HepG2 (cell line): ENCODE measurements at regions not wholly inside any gene's neighbourhood (a gene's known extent, or its start where the extent isn't known, plus 50 kb on each side); places are given as distances from the start of the nearest gene placed in this dataset.

Experiments
- ATAC-seq: fragments of 200-7000 bp; cut with Tn5 transposase; 3 replicates; pipeline ENCODE4 v1.9.1; 2020; ENCODE audit warnings: mild to moderate bottlenecking, moderate library complexity
- BruUV-seq: library from RNA; stranded (reverse); fragments of 400-500 nt; replicated peaks from 2 replicates; lab custom pipeline; 2021; lab: Mats Ljungman, UMichigan
- CTCF ChIA-PET: fragments of 300-600 bp; formaldehyde crosslinking; extraction: SDS; loops from one replicate; lab custom pipeline; 2021; ENCODE audit warnings: low total read pairs, inconsistent platforms, low intra/inter-chr PET ratio; lab: Yijun Ruan, JAX
- POLR2A ChIA-PET: fragments of 350-600 bp; sonication (Branson Sonifier 250); formaldehyde crosslinking; loops from one replicate; lab custom pipeline; 2020; ENCODE audit warnings: antibody characterized with exemption, inconsistent platforms; lab: Yijun Ruan, JAX
- DNase-seq: peaks from one replicate; pipeline ENCODE4 v3.0.0-alpha.2; 2015; ENCODE audit warnings: low spot score
- FAIRE-seq: peaks from 3 replicates; lab custom pipeline; 2011; peaks lifted over from hg19 to GRCh38; lab: Jason Lieb, UNC
- H2AFZ ChIP-seq: one replicate; pipeline ENCODE4 v1.6.1; 2011; ENCODE audit warnings: low read length, inconsistent platforms
- H3K27ac ChIP-seq: fragments of 300-600 bp; 3 replicates; pipeline ENCODE4 v1.8.0; 2011; ENCODE audit warnings: mixed run types, mild to moderate bottlenecking, mixed read lengths, low read length, inconsistent platforms; ENCODE audit not compliant: insufficient read depth; ENCODE audit errors: extremely low read length
- H3K27me3 ChIP-seq, 2 experiments: fragments of 200-600 bp in 1 of 2; 2 replicates in 1 of 2; 3 replicates in 1 of 2; pipeline versions ENCODE4 v1.6.0 to v1.8.0; 2011; ENCODE audit warnings: low read length in 2 of 2, mild to moderate bottlenecking in 2 of 2, moderate library complexity in 2 of 2, inconsistent platforms in 1 of 2; ENCODE audit not compliant: insufficient read depth in 2 of 2, control insufficient read depth in 1 of 2
- H3K36me3 ChIP-seq, 2 experiments: fragments of 200-600 bp in 1 of 2; replicated peaks in 1 of 2; 2 replicates in 1 of 2; 3 replicates in 1 of 2; pipeline versions ENCODE4 v1.5.1 to v1.8.0; 2011; ENCODE audit warnings: low read length in 2 of 2, inconsistent platforms in 1 of 2; ENCODE audit not compliant: insufficient read depth in 2 of 2, control insufficient read depth in 1 of 2
- H3K4me1 ChIP-seq: 2 replicates; pipeline ENCODE4 v1.5.1; 2012; ENCODE audit warnings: low read length, inconsistent platforms; ENCODE audit not compliant: insufficient read depth
- H3K4me2 ChIP-seq: 2 replicates; pipeline ENCODE4 v1.6.0; 2011; ENCODE audit warnings: low read depth, low read length, inconsistent platforms
- H3K4me3 ChIP-seq, 3 experiments: fragments of 200-600 bp in 1 of 3; sonication (generic), shearing (Covaris generic) in 1 of 3; replicated peaks in 1 of 3; 2 replicates each; pipeline ENCODE4 v1.5.1; 2011 to 2016; ENCODE audit warnings: low read length in 3 of 3, inconsistent platforms in 2 of 3, low read depth in 2 of 3, mild to moderate bottlenecking in 2 of 3, control low read depth in 1 of 3, mixed read lengths in 1 of 3; ENCODE audit not compliant: insufficient read depth in 1 of 3
- H3K79me2 ChIP-seq: one replicate; pipeline ENCODE4 v1.6.1; 2011; ENCODE audit warnings: low read length, inconsistent platforms; ENCODE audit not compliant: insufficient read depth
- H3K9ac ChIP-seq: 2 replicates; pipeline ENCODE4 v1.6.0; 2011; ENCODE audit warnings: mild to moderate bottlenecking, low read depth, low read length, inconsistent platforms; ENCODE audit not compliant: insufficient read depth
- H3K9me3 ChIP-seq: 2 replicates; pipeline ENCODE4 v1.5.1; 2012; ENCODE audit warnings: mild to moderate bottlenecking, low read length
- H4K20me1 ChIP-seq: 2 replicates; pipeline ENCODE4 v1.6.0; 2011; ENCODE audit warnings: inconsistent platforms, mild to moderate bottlenecking, low read length, moderate library complexity; ENCODE audit not compliant: insufficient read depth
- ASH2L ChIP-seq: fragments of 300-600, 200-600 bp; sonication (generic); IDR thresholded peaks from 2 replicates; pipeline ENCODE4 v1.7.0; 2017; ENCODE audit warnings: low read depth, mild to moderate bottlenecking, moderate library complexity, mixed read lengths, low read length; ENCODE audit not compliant: insufficient read length
- CAMTA2 ChIP-seq: sonication (generic); formaldehyde crosslinking; IDR thresholded peaks from 2 replicates; pipeline ENCODE4 v1.4.0; 2020; ENCODE audit warnings: mild to moderate bottlenecking, missing genetic modification reagents, borderline replicate concordance
- KLF6 ChIP-seq: IDR thresholded peaks from 2 replicates; pipeline ENCODE4 v1.8.0; 2016; ENCODE audit warnings: missing biosample characterization, missing genetic modification reagents
- NCOA5 ChIP-seq: sonication (generic); formaldehyde crosslinking; IDR thresholded peaks from 2 replicates; pipeline ENCODE4 v1.4.0; 2020; ENCODE audit warnings: missing genetic modification reagents
- NFATC3 ChIP-seq: sonication (generic); formaldehyde crosslinking; IDR thresholded peaks from 2 replicates; pipeline ENCODE4 v1.5.1; 2020; ENCODE audit warnings: mild to moderate bottlenecking, missing genetic modification reagents
- RAD21 ChIP-seq: fragments of 450-650 bp; formaldehyde crosslinking; IDR thresholded peaks from 2 replicates; pipeline ENCODE4 v1.5.0; 2020; ENCODE audit warnings: mild to moderate bottlenecking
- SSRP1 ChIP-seq: IDR thresholded peaks from 2 replicates; pipeline ENCODE4 v1.6.1; 2016; ENCODE audit warnings: control low read depth
- TOE1 ChIP-seq: sonication (generic); formaldehyde crosslinking; IDR thresholded peaks from 2 replicates; pipeline ENCODE4 v1.4.0; 2020; ENCODE audit warnings: mild to moderate bottlenecking, missing genetic modification reagents
- ZBTB10 ChIP-seq: sonication (generic); formaldehyde crosslinking; IDR thresholded peaks from 2 replicates; pipeline ENCODE4 v1.4.0; 2020; ENCODE audit warnings: missing genetic modification reagents, borderline replicate concordance
- ZFP36L1 ChIP-seq: sonication (generic); formaldehyde crosslinking; IDR thresholded peaks from 2 replicates; pipeline ENCODE4 v1.8.0; 2022; ENCODE audit warnings: mild to moderate bottlenecking, missing genetic modification reagents, moderate library complexity
- ZNF232 ChIP-seq: sonication (generic); formaldehyde crosslinking; IDR thresholded peaks from 2 replicates; pipeline ENCODE4 v1.4.0; 2020; ENCODE audit warnings: missing genetic modification reagents, borderline replicate concordance
- ZNF235 ChIP-seq: sonication (generic); formaldehyde crosslinking; IDR thresholded peaks from 2 replicates; pipeline ENCODE4 v1.8.1; 2023; ENCODE audit warnings: mild to moderate bottlenecking, missing genetic modification reagents, borderline replicate concordance
- ZNF264 ChIP-seq: sonication (generic); formaldehyde crosslinking; IDR thresholded peaks from 2 replicates; pipeline ENCODE4 v1.4.0; 2020; ENCODE audit warnings: missing genetic modification reagents
- ZNF335 ChIP-seq: sonication (generic); formaldehyde crosslinking; IDR thresholded peaks from 2 replicates; pipeline ENCODE4 v1.4.0; 2020; ENCODE audit warnings: missing genetic modification reagents
- ZSCAN5A ChIP-seq: sonication (generic); formaldehyde crosslinking; IDR thresholded peaks from 2 replicates; pipeline ENCODE4 v1.8.0; 2022; ENCODE audit warnings: mild to moderate bottlenecking, missing genetic modification reagents, borderline replicate concordance
- WGBS: methylation state at CpG from one replicate; pipeline ENCODE4 v1.1.6; 2017; ENCODE audit warnings: low lambda C conversion rate; 5-methylcytosine and 5-hydroxymethylcytosine counted together
- in situ Hi-C: cut with HindIII; loops from 2 replicates; pipeline ENCODE4 v1.10.0; 2017; ENCODE audit warnings: low pct_unique_long_range_greater_than_20kb; ENCODE audit not compliant: extremely low pct_ligation_motif_present
- intact Hi-C: fragments of 100-400 bp; cut with micrococcal nuclease; formaldehyde crosslinking; loops from one replicate; pipeline ENCODE4 v1.10.0; 2022; ENCODE audit not compliant: unreplicated experiment
- TF ChIP-seq, protein P1 (sequence below): sonication (generic); formaldehyde crosslinking; conservative IDR thresholded peaks from 2 replicates; pipeline ENCODE4 v1.8.0; 2022; ENCODE audit warnings: missing genetic modification reagents

DNA sequence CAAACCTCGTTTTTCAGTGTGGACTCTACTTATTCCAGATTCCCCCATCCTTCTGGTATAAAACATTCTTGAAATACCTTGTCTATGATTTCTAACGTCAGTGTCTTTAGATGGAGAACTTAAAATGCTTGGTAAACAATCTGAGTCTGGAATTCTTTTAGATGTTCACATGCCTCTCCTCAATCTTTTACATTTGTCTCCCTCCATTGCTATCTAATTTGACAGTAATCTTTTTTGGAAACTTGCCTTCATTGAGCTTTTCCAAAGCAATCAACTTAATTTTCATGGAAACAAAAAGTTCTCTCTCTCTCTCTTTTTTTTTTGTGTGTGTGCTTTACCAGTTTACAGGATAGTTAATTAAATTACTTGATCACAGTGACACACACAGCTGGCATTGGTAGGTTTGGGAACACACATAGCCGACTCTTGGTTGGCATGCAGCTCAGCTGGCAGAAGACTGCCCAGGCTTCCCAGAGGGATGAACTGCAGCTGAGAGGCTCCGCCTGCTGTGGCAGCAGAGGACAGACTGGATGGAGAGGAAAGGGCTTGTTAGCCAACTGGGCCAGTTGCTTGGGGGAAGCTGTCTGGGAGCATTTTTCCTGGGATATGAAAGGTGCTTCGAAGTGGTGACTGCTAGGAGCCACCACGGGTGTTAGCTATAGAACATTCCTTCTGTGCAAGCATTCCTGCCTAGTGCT, 271.3 kb downstream of the ZSWIM6 start (continued):
- TF ChIP-seq, protein P1, sequence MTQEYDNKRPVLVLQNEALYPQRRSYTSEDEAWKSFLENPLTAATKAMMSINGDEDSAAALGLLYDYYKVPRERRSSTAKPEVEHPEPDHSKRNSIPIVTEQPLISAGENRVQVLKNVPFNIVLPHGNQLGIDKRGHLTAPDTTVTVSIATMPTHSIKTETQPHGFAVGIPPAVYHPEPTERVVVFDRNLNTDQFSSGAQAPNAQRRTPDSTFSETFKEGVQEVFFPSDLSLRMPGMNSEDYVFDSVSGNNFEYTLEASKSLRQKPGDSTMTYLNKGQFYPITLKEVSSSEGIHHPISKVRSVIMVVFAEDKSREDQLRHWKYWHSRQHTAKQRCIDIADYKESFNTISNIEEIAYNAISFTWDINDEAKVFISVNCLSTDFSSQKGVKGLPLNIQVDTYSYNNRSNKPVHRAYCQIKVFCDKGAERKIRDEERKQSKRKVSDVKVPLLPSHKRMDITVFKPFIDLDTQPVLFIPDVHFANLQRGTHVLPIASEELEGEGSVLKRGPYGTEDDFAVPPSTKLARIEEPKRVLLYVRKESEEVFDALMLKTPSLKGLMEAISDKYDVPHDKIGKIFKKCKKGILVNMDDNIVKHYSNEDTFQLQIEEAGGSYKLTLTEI = no peak
- TF ChIP-seq KLF6 (CRISPR knock-in tag) = no peak

GRCh38 chr5:61604076-61605025, 272.3 kb downstream of the ZSWIM6 start:
- H3K79me2 ChIP-seq = no peaks in the 10 kb centered on the region
- 15% methylated on average over 4 of the region's 8 CpGs for WGBS
- peaks cover 0 to 6% of the 10 kb centered on the region in 2 experiments; a peak in 3 of 5 replicates for H3K27me3 ChIP-seq
- no peak for TF ChIP-seq ZBTB10
- TF ChIP-seq ASH2L = no peak
- TF ChIP-seq ZSCAN5A (CRISPR knock-in tag) = no peak
- no peak for TF ChIP-seq ZNF232
- TF ChIP-seq ZNF235 (CRISPR knock-in tag) = no peak
- TF ChIP-seq RAD21 (CRISPR knock-in tag) = no peak
- TF ChIP-seq ZNF264 (CRISPR knock-in tag) = no peak
- TF ChIP-seq ZNF335 (CRISPR knock-in tag) = no peak
- no peak for TF ChIP-seq NCOA5 (CRISPR knock-in tag)
- no peak for TF ChIP-seq TOE1 (CRISPR knock-in tag)
- no peak for TF ChIP-seq CAMTA2 (CRISPR knock-in tag)
- TF ChIP-seq NFATC3 = no peak
- no peak for TF ChIP-seq SSRP1
- TF ChIP-seq ZFP36L1 (CRISPR knock-in tag) = no peak
- FAIRE-seq (no peak), ATAC-seq (no peak), DNase-seq (no peak)
- peaks cover 8% of the 10 kb centered on the region for H3K4me1 ChIP-seq
- no TSS peak for BruUV-seq
- H3K4me3 ChIP-seq = no peak overlapping the region
- intact Hi-C loops (no loop called here), in situ Hi-C loops (no loop called here)
- H2AFZ ChIP-seq = no peak overlapping the region
- no peak overlapping the region for H3K9ac ChIP-seq
- POLR2A ChIA-PET = no interaction called here
- no peaks in the 10 kb centered on the region for H3K9me3 ChIP-seq
- CTCF ChIA-PET = no interaction called here
- no peak overlapping the region for H3K4me2 ChIP-seq
- no peak overlapping the region for H3K27ac ChIP-seq
- H3K36me3 ChIP-seq = no peaks in the 10 kb centered on the region
- no peaks in the 10 kb centered on the region for H4K20me1 ChIP-seq
